ENCODE measurements at regions not wholly inside any gene's neighbourhood (a gene's known extent, or its start where the extent isn't known, plus 50 kb on each side); places are given as distances from the start of the nearest gene placed in this dataset.

DNA sequence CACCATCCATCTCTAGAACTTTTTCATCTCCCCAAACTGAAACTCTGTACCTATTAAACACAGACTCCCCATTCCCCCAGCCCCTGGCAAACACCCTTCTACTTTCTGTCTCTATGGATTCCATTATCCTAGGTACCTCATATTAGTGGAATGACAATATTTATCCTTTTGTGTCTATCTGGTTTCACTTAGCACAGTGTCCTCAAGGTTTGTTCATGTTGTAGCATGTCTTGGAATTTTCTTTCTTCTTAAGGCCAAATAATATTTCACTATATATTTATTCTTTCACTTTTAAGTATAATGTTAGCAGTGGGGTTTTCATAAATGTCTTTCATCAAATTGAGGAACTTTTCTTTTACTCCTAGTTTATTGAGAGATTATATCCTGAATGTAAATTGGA lies 56.8 kb upstream of the DSP start:
- TF ChIP-seq, protein P1, sequence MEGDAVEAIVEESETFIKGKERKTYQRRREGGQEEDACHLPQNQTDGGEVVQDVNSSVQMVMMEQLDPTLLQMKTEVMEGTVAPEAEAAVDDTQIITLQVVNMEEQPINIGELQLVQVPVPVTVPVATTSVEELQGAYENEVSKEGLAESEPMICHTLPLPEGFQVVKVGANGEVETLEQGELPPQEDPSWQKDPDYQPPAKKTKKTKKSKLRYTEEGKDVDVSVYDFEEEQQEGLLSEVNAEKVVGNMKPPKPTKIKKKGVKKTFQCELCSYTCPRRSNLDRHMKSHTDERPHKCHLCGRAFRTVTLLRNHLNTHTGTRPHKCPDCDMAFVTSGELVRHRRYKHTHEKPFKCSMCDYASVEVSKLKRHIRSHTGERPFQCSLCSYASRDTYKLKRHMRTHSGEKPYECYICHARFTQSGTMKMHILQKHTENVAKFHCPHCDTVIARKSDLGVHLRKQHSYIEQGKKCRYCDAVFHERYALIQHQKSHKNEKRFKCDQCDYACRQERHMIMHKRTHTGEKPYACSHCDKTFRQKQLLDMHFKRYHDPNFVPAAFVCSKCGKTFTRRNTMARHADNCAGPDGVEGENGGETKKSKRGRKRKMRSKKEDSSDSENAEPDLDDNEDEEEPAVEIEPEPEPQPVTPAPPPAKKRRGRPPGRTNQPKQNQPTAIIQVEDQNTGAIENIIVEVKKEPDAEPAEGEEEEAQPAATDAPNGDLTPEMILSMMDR (IDR thresholded peaks at IDR 0.05; ENCODE audit: poor library complexity) = no peak
- TF ChIP-seq EZH2phosphoT487 (IDR thresholded peaks at IDR 0.05; ENCODE audit: low read depth, severe bottlenecking, unreplicated experiment) = no peak

Data from hepatocyte (in vitro differentiated cells).